ENCODE measurements at regions not wholly inside any gene's neighbourhood (a gene's known extent, or its start where the extent isn't known, plus 50 kb on each side); places are given as distances from the start of the nearest gene placed in this dataset.

GRCh38 chr1:197845886-197846285 is 56.5 kb upstream of the C1orf53 start:
- no peaks in the 10 kb centered on the region for H3K27me3 ChIP-seq (ENCODE audit: insufficient read depth, poor library complexity, severe bottlenecking)
- no peak overlapping the region for H3K27ac ChIP-seq (replicated peaks)
- no peak overlapping the region for H3K4me3 ChIP-seq (replicated peaks; ENCODE audit: insufficient read depth, low read length)
- no peak for DNase-seq (ENCODE audit: low read depth in 1 of 2, low spot score in 1 of 2)
- TF ChIP-seq GABPA (IDR thresholded peaks at IDR 0.05; ENCODE audit: low read depth), result no peak
- no peak for TF ChIP-seq CTCF (IDR thresholded peaks at IDR 0.05; ENCODE audit: insufficient read depth, low read length)
- TF ChIP-seq SPI1 (IDR thresholded peaks at IDR 0.05; ENCODE audit: borderline replicate concordance, low read depth), result no peak
- TF ChIP-seq, protein P1, sequence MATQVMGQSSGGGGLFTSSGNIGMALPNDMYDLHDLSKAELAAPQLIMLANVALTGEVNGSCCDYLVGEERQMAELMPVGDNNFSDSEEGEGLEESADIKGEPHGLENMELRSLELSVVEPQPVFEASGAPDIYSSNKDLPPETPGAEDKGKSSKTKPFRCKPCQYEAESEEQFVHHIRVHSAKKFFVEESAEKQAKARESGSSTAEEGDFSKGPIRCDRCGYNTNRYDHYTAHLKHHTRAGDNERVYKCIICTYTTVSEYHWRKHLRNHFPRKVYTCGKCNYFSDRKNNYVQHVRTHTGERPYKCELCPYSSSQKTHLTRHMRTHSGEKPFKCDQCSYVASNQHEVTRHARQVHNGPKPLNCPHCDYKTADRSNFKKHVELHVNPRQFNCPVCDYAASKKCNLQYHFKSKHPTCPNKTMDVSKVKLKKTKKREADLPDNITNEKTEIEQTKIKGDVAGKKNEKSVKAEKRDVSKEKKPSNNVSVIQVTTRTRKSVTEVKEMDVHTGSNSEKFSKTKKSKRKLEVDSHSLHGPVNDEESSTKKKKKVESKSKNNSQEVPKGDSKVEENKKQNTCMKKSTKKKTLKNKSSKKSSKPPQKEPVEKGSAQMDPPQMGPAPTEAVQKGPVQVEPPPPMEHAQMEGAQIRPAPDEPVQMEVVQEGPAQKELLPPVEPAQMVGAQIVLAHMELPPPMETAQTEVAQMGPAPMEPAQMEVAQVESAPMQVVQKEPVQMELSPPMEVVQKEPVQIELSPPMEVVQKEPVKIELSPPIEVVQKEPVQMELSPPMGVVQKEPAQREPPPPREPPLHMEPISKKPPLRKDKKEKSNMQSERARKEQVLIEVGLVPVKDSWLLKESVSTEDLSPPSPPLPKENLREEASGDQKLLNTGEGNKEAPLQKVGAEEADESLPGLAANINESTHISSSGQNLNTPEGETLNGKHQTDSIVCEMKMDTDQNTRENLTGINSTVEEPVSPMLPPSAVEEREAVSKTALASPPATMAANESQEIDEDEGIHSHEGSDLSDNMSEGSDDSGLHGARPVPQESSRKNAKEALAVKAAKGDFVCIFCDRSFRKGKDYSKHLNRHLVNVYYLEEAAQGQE (IDR thresholded peaks at IDR 0.05; ENCODE audit: insufficient replicate concordance, low read depth), result no peak
- TF ChIP-seq POLR2AphosphoS5 (IDR thresholded peaks at IDR 0.05; ENCODE audit: low read depth), result no peak

GRCh38 chr1:197844651-197845050 is 57.8 kb upstream of the C1orf53 start:
- TF ChIP-seq CTCF (IDR thresholded peaks at IDR 0.05; ENCODE audit: insufficient read depth, low read length), result no peak
- no peak for TF ChIP-seq SPI1 (IDR thresholded peaks at IDR 0.05; ENCODE audit: borderline replicate concordance, low read depth)
- no peak for TF ChIP-seq GABPA (IDR thresholded peaks at IDR 0.05; ENCODE audit: low read depth)
- TF ChIP-seq POLR2AphosphoS5 (IDR thresholded peaks at IDR 0.05; ENCODE audit: low read depth), result no peak
- TF ChIP-seq, protein P1 (IDR thresholded peaks at IDR 0.05; ENCODE audit: insufficient replicate concordance, low read depth), result no peak
- H3K4me3 ChIP-seq (replicated peaks; ENCODE audit: insufficient read depth, low read length), result no peak overlapping the region
- no peak overlapping the region for H3K27ac ChIP-seq (replicated peaks)
- DNase-seq (ENCODE audit: low read depth in 1 of 2, low spot score in 1 of 2), result no peak
- H3K27me3 ChIP-seq (ENCODE audit: insufficient read depth, poor library complexity, severe bottlenecking), result no peaks in the 10 kb centered on the region

- Histone ChIP-seq H3K27me3 (ENCODE audit: insufficient read depth, poor library complexity, severe bottlenecking) (no peaks in the 10 kb centered on the region), H3K27ac (replicated peaks) (no peak overlapping the region), H3K4me3 (replicated peaks; ENCODE audit: insufficient read depth, low read length) (no peak overlapping the region)
- no peak for TF ChIP-seq SPI1 (IDR thresholded peaks at IDR 0.05; ENCODE audit: borderline replicate concordance, low read depth)
- TF ChIP-seq CTCF (IDR thresholded peaks at IDR 0.05; ENCODE audit: insufficient read depth, low read length), result no peak
- TF ChIP-seq POLR2AphosphoS5 (IDR thresholded peaks at IDR 0.05; ENCODE audit: low read depth), result no peak
- TF ChIP-seq, protein P1 (IDR thresholded peaks at IDR 0.05; ENCODE audit: insufficient replicate concordance, low read depth), result no peak
- TF ChIP-seq GABPA (IDR thresholded peaks at IDR 0.05; ENCODE audit: low read depth), result no peak
- no peak for DNase-seq (ENCODE audit: low read depth in 1 of 2, low spot score in 1 of 2)
Measured at GRCh38 chr1:197843401-197843800, 59.0 kb upstream of the C1orf53 start.
